ENCODE measurements at regions not wholly inside any gene's neighbourhood (a gene's known extent, or its start where the extent isn't known, plus 50 kb on each side); places are given as distances from the start of the nearest gene placed in this dataset.

DNA sequence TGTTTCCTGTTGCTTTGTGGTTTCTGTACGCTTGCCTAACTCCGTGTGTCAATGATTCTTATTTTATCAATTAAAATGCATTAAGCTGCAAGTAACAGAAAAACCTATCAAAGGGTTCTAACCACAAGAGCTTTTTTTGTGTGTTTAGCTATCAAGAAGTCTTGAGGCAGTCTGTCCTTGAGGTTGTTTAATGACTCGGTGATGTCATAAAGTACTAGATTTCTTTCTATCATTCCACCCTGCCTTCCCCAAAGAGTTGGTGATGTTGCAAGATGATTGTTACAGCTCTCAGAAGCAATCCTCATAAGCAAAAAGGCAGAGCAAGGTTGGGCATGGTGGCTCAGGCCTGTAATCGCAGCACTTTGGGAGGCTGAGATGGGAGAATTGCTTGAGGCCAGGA lies 51.9 kb upstream of the SPTBN1 start:
- no peak overlapping the region for H3K9ac ChIP-seq (ENCODE audit: insufficient read depth in 1 of 2, low read depth in 2 of 2, low read length in 2 of 2)
- no peak for FAIRE-seq
- no TSS peak for BruUV-seq (replicated peaks)
- in situ Hi-C loops (cut with MboI) (no loop called here), intact Hi-C loops (cut with micrococcal nuclease) (no loop called here)
- WGBS (ENCODE audit: insufficient coverage, low coverage, missing lambda C conversion rate): 5% methylated on average over 4 of the region's 4 CpGs
- ChIA-PET CTCF (ENCODE audit: low intra/inter-chr PET ratio) (no interaction called here), POLR2A (interaction anchor here (0.8 kb wide), 1 partner anchor 26 kb away, joined by 3 read pairs; no protein-coding TSS in a partner anchor)
- no peak overlapping the region for H3K27ac ChIP-seq (ENCODE audit: extremely low read depth, low read depth, low read length)
- H3K4me3 ChIP-seq: no peak overlapping the region
- no peaks in the 10 kb centered on the region for H3K36me3 ChIP-seq (ENCODE audit: control insufficient read depth, insufficient read depth, low read length)
- TF ChIP-seq PYGO2 (tag; IDR thresholded peaks at IDR 0.05): no peak
- TF ChIP-seq U2AF1 (optimal IDR thresholded peaks at IDR 0.05; ENCODE audit: low read depth, low read length): no peak
- TF ChIP-seq CBFB (CRISPR knock-in tag; IDR thresholded peaks at IDR 0.05): no peak
- TF ChIP-seq SIN3B (IDR thresholded peaks at IDR 0.05; ENCODE audit: low read depth): no peak
- TF ChIP-seq, protein P1, sequence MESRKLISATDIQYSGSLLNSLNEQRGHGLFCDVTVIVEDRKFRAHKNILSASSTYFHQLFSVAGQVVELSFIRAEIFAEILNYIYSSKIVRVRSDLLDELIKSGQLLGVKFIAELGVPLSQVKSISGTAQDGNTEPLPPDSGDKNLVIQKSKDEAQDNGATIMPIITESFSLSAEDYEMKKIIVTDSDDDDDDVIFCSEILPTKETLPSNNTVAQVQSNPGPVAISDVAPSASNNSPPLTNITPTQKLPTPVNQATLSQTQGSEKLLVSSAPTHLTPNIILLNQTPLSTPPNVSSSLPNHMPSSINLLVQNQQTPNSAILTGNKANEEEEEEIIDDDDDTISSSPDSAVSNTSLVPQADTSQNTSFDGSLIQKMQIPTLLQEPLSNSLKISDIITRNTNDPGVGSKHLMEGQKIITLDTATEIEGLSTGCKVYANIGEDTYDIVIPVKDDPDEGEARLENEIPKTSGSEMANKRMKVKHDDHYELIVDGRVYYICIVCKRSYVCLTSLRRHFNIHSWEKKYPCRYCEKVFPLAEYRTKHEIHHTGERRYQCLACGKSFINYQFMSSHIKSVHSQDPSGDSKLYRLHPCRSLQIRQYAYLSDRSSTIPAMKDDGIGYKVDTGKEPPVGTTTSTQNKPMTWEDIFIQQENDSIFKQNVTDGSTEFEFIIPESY (CRISPR knock-in tag; IDR thresholded peaks at IDR 0.05): no peak
- no peak for TF ChIP-seq CEBPG (CRISPR knock-in tag; IDR thresholded peaks at IDR 0.05)
- TF ChIP-seq CEBPG (tag; conservative IDR thresholded peaks at IDR 0.05 in 1 of 2, IDR thresholded peaks at IDR 0.05 in 1 of 2): peak; percentile 10 to 83; a peak in 2 of 4 replicates
- no peak for TF ChIP-seq RBM25 (IDR thresholded peaks at IDR 0.05; ENCODE audit: low read depth, low read length, severe bottlenecking)
- H4K20me1 ChIP-seq (replicated peaks; ENCODE audit: control insufficient read depth, insufficient read depth, low read length): no peaks in the 10 kb centered on the region; the same call in 1 of the 2 replicates
- H2AFZ ChIP-seq (ENCODE audit: low read depth, low read length): no peak overlapping the region
- no peaks in the 10 kb centered on the region; a peak in 1 of 5 replicates for H3K4me1 ChIP-seq (replicated peaks in 1 of 2; ENCODE audit: control insufficient read depth in 2 of 2, insufficient read depth in 2 of 2, low read length in 2 of 2)
- no peak for DNase-seq (ENCODE audit: extremely low read depth in 1 of 4, low spot score in 3 of 4)
- no peak for ATAC-seq
- H3K9me3 ChIP-seq (replicated peaks; ENCODE audit: control insufficient read depth, insufficient read depth, low read depth, low read length): no peaks in the 10 kb centered on the region
- H3K4me2 ChIP-seq (ENCODE audit: insufficient read depth, low read length): no peak overlapping the region
- H3K27me3 ChIP-seq (ENCODE audit: control insufficient read depth in 2 of 2, insufficient read depth in 2 of 2, low read length in 2 of 2): peaks cover 0 to 5% of the 10 kb centered on the region in 2 experiments; a peak in 2 of 5 replicates
- no peaks in the 10 kb centered on the region for H3K79me2 ChIP-seq (ENCODE audit: control insufficient read depth, insufficient read depth, low read length)
- H3K9me1 ChIP-seq (ENCODE audit: control insufficient read depth, insufficient read depth, low read length): no peaks in the 10 kb centered on the region

Data from K562 (cell line).